Omental fat pad (tissue), 3 donors: ENCODE measurements at regions not wholly inside any gene's neighbourhood (a gene's known extent, or its start where the extent isn't known, plus 50 kb on each side); places are given as distances from the start of the nearest gene placed in this dataset.

Experiments
- ATAC-seq: fragments of 150-250 bp; one replicate; pipeline ENCODE4 v1.9.1; 2016; ENCODE audit warnings: mild to moderate bottlenecking, moderate library complexity; ENCODE audit not compliant: low FRiP score
- DNase-seq: peaks from one replicate; pipeline ENCODE4 v3.0.0-alpha.2; 2019; ENCODE audit warnings: low spot score
- TF ChIP-seq, protein P1 (sequence below), 3 donors: fragments of 450-650 bp; IDR thresholded peaks; one replicate each; pipeline ENCODE4 v1.5.1; 2016 to 2017; ENCODE audit warnings: antibody characterized with exemption in 3 of 3, mild to moderate bottlenecking in 3 of 3, moderate library complexity in 2 of 3

DNA sequence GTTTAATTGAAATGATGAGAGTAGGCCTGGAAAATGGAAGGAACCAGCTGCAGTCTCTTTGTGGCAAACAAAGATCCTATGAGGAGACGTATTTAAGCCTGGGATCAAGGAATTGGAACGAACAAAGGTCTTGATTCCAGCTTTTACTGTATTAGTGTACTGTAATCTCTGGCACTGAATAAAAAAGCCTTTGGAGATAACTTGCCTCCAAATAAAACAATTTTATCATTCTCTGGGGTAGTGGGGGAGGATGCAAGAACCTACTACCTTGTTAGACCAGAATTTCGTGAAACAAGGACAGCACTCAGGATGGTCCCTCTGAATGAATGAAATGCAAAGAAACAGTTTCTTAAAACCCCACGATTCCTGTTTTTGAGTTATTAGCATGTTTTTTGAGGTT, 134.2 kb downstream of the RWDD3 start:
- TF ChIP-seq, protein P1, sequence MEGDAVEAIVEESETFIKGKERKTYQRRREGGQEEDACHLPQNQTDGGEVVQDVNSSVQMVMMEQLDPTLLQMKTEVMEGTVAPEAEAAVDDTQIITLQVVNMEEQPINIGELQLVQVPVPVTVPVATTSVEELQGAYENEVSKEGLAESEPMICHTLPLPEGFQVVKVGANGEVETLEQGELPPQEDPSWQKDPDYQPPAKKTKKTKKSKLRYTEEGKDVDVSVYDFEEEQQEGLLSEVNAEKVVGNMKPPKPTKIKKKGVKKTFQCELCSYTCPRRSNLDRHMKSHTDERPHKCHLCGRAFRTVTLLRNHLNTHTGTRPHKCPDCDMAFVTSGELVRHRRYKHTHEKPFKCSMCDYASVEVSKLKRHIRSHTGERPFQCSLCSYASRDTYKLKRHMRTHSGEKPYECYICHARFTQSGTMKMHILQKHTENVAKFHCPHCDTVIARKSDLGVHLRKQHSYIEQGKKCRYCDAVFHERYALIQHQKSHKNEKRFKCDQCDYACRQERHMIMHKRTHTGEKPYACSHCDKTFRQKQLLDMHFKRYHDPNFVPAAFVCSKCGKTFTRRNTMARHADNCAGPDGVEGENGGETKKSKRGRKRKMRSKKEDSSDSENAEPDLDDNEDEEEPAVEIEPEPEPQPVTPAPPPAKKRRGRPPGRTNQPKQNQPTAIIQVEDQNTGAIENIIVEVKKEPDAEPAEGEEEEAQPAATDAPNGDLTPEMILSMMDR (IDR thresholded peaks at IDR 0.05) = no peak
- ATAC-seq = no peak
- DNase-seq = no peak

- DNase-seq (no peak), ATAC-seq (no peak)
- TF ChIP-seq, protein P1 (IDR thresholded peaks at IDR 0.05) = no peak
Measured at GRCh38 chr1:95369985-95370690, 136.1 kb downstream of the RWDD3 start.

- ATAC-seq = no peak
- TF ChIP-seq, protein P1 (IDR thresholded peaks at IDR 0.05) = no peak
- no peak for DNase-seq
Measured at GRCh38 chr1:95370691-95371562, 136.9 kb downstream of the RWDD3 start.

GRCh38 chr1:95371666-95372282, 137.8 kb downstream of the RWDD3 start:
- ATAC-seq (no peak), DNase-seq (no peak)
- TF ChIP-seq, protein P1 (IDR thresholded peaks at IDR 0.05) = no peak

DNA sequence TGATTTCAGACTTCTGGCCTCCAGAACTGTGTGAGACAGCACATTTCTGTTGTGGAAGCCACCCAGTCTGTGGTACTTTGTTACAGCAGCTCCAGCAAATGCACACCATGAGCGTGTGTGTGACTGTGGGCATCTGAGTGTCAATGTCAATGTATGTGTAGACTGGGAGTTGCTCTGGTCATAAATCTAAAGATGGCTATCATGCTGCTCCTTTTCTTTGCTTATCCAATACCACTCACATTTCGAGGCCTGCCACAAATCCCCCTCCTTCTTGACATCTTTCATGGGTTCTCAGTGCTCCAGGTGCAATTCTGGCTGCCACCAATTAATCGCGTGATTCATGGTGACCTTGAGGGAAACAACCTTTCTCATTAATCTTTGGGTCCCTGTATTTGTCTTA, 141.2 kb downstream of the RWDD3 start:
- TF ChIP-seq, protein P1 (IDR thresholded peaks at IDR 0.05) = no peak
- ATAC-seq (no peak), DNase-seq (no peak)

GRCh38 chr1:95380909-95381308, 146.9 kb downstream of the RWDD3 start:
- no peak for ATAC-seq
- TF ChIP-seq, protein P1 (IDR thresholded peaks at IDR 0.05) = no peak

More at GRCh38 chr1:95380909-95381308, 146.9 kb downstream of the RWDD3 start:
- no peak for DNase-seq
